ENCODE measurements at regions not wholly inside any gene's neighbourhood (a gene's known extent, or its start where the extent isn't known, plus 50 kb on each side); places are given as distances from the start of the nearest gene placed in this dataset.

DNA sequence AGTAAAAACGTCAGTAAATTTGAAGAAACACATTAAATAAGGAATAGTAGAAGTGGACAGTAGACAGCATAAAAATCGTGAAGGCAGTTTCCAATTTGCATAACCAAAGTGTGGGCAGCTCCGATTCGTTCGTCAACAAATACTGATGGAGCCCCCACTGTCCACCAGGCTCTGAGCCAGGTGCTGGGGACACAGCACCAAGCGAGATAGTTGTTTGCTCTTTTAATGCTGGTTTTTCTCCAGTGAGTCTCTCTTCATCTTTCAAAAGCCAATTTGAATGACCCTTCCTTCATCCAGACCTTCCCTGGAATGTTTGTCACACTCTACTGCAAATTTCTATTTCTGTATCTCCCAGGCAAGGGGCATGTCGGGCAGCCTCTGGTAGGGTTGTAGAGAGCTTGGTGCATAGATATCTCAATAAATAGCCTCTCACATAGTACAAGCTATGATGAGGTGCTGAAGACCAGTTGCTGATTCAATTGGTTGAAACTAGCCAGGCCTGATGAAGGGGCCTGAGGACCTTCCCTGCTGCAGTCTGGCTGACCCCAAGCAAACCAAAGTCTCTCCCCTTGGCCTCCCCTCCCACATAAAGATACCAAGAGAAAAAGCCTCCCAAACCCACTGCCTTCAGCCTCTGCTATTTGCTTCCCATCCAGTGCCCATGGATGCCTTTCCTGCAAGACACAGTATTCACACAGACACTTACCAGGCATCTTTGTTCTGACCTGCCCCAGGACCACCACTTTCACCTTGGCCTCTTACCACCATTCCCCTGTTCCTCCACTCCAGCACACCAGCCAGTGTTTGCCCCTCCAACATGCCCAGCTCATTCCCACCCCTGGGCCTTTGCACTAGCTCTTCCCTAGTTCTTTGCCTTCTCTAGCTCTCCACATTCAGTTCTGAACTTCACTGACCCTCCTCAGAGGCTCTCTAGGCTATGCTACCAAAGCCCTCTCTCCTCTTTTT lies 125.2 kb downstream of the CEBPB start:
- ATAC-seq (ENCODE audit: insufficient read depth, low read depth) (no peak), DNase-seq (no peak)
- Histone ChIP-seq H3K27me3 (ENCODE audit: insufficient read depth, low read length, poor library complexity) (no peaks in the 10 kb centered on the region), H3K27ac (ENCODE audit: low read length) (no peak overlapping the region), H3K4me2 (ENCODE audit: insufficient read depth, low read length) (no peak overlapping the region), H3K9ac (ENCODE audit: low read depth, low read length) (no peak overlapping the region), H3K36me3 (ENCODE audit: insufficient read depth, low read length) (no peaks in the 10 kb centered on the region), H2AFZ (ENCODE audit: low read depth, low read length) (no peak overlapping the region), H3K79me2 (ENCODE audit: insufficient read depth, low read length) (no peaks in the 10 kb centered on the region), H3K4me1 (ENCODE audit: insufficient read depth, low read length) (no peaks in the 10 kb centered on the region), H3K9me3 (ENCODE audit: insufficient read depth, low read length, severe bottlenecking) (no peaks in the 10 kb centered on the region), H4K20me1 (ENCODE audit: insufficient read depth, low read length) (0 out of 2 replicates have a peak, but pooled peaks cover 4% of the 10 kb centered on the region), H3K4me3 (ENCODE audit: low read depth in 1 of 2, low read length in 2 of 2) (no peak overlapping the region)
- TF ChIP-seq EZH2 (IDR thresholded peaks at IDR 0.05; ENCODE audit: borderline replicate concordance, low read depth, low read length, severe bottlenecking), result no peak
- TF ChIP-seq, protein P1, sequence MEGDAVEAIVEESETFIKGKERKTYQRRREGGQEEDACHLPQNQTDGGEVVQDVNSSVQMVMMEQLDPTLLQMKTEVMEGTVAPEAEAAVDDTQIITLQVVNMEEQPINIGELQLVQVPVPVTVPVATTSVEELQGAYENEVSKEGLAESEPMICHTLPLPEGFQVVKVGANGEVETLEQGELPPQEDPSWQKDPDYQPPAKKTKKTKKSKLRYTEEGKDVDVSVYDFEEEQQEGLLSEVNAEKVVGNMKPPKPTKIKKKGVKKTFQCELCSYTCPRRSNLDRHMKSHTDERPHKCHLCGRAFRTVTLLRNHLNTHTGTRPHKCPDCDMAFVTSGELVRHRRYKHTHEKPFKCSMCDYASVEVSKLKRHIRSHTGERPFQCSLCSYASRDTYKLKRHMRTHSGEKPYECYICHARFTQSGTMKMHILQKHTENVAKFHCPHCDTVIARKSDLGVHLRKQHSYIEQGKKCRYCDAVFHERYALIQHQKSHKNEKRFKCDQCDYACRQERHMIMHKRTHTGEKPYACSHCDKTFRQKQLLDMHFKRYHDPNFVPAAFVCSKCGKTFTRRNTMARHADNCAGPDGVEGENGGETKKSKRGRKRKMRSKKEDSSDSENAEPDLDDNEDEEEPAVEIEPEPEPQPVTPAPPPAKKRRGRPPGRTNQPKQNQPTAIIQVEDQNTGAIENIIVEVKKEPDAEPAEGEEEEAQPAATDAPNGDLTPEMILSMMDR (IDR thresholded peaks at IDR 0.05; ENCODE audit: borderline replicate concordance, extremely low read depth, low read length, poor library complexity, severe bottlenecking), result no peak

DNA sequence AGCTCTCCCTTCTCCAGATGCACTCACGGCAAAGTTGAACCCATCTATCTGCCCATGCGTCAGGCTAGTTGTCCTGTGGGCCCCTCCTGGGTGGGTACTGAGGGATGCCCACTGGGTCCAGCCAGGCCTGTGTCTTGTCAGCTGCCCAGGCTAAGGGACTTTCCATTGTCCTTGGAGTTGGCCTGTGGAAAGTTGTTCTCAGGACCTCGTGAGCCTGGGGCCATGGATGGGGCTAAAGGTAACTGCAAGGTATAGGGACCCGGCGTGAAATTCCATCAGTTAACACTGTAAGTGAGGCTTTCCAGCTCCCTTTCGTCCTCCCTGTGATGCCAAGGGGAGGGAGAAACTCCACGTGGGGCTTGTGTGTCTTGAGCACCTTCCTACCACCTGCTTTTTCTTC lies 126.5 kb downstream of the CEBPB start:
- Histone ChIP-seq H3K9me3 (ENCODE audit: insufficient read depth, low read length, severe bottlenecking) (no peaks in the 10 kb centered on the region), H3K27ac (ENCODE audit: low read length) (no peak overlapping the region), H4K20me1 (ENCODE audit: insufficient read depth, low read length) (0 out of 2 replicates have a peak, but pooled peaks cover 5% of the 10 kb centered on the region), H3K27me3 (ENCODE audit: insufficient read depth, low read length, poor library complexity) (no peaks in the 10 kb centered on the region), H3K36me3 (ENCODE audit: insufficient read depth, low read length) (no peaks in the 10 kb centered on the region), H3K4me3 (ENCODE audit: low read depth in 1 of 2, low read length in 2 of 2) (no peak overlapping the region), H3K79me2 (ENCODE audit: insufficient read depth, low read length) (no peaks in the 10 kb centered on the region), H3K4me1 (ENCODE audit: insufficient read depth, low read length) (no peaks in the 10 kb centered on the region), H3K4me2 (ENCODE audit: insufficient read depth, low read length) (no peak overlapping the region), H3K9ac (ENCODE audit: low read depth, low read length) (no peak overlapping the region), H2AFZ (ENCODE audit: low read depth, low read length) (no peak overlapping the region)
- TF ChIP-seq, protein P1 (IDR thresholded peaks at IDR 0.05; ENCODE audit: borderline replicate concordance, extremely low read depth, low read length, poor library complexity, severe bottlenecking), result no peak
- no peak for TF ChIP-seq EZH2 (IDR thresholded peaks at IDR 0.05; ENCODE audit: borderline replicate concordance, low read depth, low read length, severe bottlenecking)
- no peak for DNase-seq
- ATAC-seq (ENCODE audit: insufficient read depth, low read depth), result no peak

DNA sequence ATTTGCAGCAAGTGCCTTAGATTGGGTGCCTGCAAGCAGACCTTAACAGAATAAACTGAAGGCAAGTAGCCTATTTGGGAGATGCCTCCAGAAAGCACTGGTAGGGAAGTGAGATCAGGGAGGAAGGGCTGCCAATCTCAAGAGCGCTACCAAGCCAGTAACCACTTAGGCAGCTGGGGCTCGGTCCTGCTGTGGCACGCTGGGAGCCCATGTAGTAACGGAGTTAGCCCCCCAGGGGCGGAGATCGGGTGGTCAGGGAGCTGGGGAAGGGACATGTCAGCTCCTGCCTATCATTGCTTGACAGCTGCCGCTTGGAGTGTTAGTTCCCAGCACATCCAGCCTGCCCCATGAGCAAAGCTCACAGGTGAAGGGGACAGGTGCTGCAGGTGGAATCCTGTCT lies 127.0 kb downstream of the CEBPB start:
- no peak for ATAC-seq (ENCODE audit: insufficient read depth, low read depth)

More for the DNA sequence above, 127.0 kb downstream of the CEBPB start:
- TF ChIP-seq, protein P1 (IDR thresholded peaks at IDR 0.05; ENCODE audit: borderline replicate concordance, extremely low read depth, low read length, poor library complexity, severe bottlenecking), result no peak
- TF ChIP-seq EZH2 (IDR thresholded peaks at IDR 0.05; ENCODE audit: borderline replicate concordance, low read depth, low read length, severe bottlenecking), result no peak
- H3K9ac ChIP-seq (ENCODE audit: low read depth, low read length), result no peak overlapping the region
- no peaks in the 10 kb centered on the region for H3K79me2 ChIP-seq (ENCODE audit: insufficient read depth, low read length)
- no peak overlapping the region for H3K27ac ChIP-seq (ENCODE audit: low read length)
- H4K20me1 ChIP-seq (ENCODE audit: insufficient read depth, low read length), result 0 out of 2 replicates have a peak, but pooled peaks cover 5% of the 10 kb centered on the region
- no peak for DNase-seq
- no peak overlapping the region for H3K4me2 ChIP-seq (ENCODE audit: insufficient read depth, low read length)
- no peak overlapping the region for H3K4me3 ChIP-seq (ENCODE audit: low read depth in 1 of 2, low read length in 2 of 2)
- H3K4me1 ChIP-seq (ENCODE audit: insufficient read depth, low read length), result no peaks in the 10 kb centered on the region
- no peak overlapping the region for H2AFZ ChIP-seq (ENCODE audit: low read depth, low read length)
- H3K27me3 ChIP-seq (ENCODE audit: insufficient read depth, low read length, poor library complexity), result no peaks in the 10 kb centered on the region
- no peaks in the 10 kb centered on the region for H3K9me3 ChIP-seq (ENCODE audit: insufficient read depth, low read length, severe bottlenecking)
- no peaks in the 10 kb centered on the region for H3K36me3 ChIP-seq (ENCODE audit: insufficient read depth, low read length)

All from DND-41 (cell line).